Memory B cell (primary cell): ENCODE measurements at regions not wholly inside any gene's neighbourhood (a gene's known extent, or its start where the extent isn't known, plus 50 kb on each side); places are given as distances from the start of the nearest gene placed in this dataset.
A peak's percentile ranks its signal among the peaks of the same experiment; 100 is the strongest.

Source experiments
- ATAC-seq: fragments of 150-1000 bp; cut with Tn5 transposase; 2 replicates; pipeline ENCODE4 v1.10.0; 2021; ENCODE audit warnings: low read depth, mild to moderate bottlenecking, moderate library complexity
- DNase-seq, 2 donors: peaks; one replicate each; pipeline ENCODE4 v3.0.0; 2022; ENCODE audit warnings: low spot score in 2 of 2
- H3K27ac Mint-ChIP-seq: one replicate; pipeline ENCODE4 v1.8.0; 2022; ENCODE audit warnings: mild to moderate bottlenecking, moderate library complexity, mixed read lengths
- H3K27me3 Mint-ChIP-seq: one replicate; pipeline ENCODE4 v1.8.0; 2022; ENCODE audit warnings: mixed read lengths
- H3K36me3 Mint-ChIP-seq: one replicate; pipeline ENCODE4 v1.8.0; 2022; ENCODE audit warnings: mild to moderate bottlenecking, mixed read lengths
- H3K4me1 Mint-ChIP-seq: one replicate; pipeline ENCODE4 v1.8.0; 2022; ENCODE audit warnings: mixed read lengths
- H3K4me3 Mint-ChIP-seq: one replicate; pipeline ENCODE4 v1.8.0; 2022; ENCODE audit warnings: mild to moderate bottlenecking, moderate library complexity, mixed read lengths
- H3K9me3 Mint-ChIP-seq: one replicate; pipeline ENCODE4 v1.8.0; 2022; ENCODE audit warnings: mixed read lengths

DNA sequence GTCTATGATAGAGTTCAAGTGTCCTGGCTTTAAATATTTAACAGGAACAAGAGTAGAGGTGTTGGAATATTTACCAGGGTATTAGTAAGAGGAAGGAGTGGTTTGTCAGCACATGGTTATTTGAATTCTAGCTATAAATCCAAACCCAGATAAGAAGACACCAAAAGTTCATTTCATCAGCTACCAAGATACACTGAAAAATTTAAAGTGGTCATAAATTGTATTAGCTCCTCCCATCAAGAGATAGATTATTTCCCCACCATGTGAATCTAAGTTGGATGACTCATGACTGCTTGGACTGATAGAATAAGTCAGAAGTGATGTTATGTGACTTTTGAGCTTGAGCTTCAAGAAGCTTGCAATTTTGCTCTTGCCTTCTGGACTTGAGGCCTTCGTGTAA lies 72.1 kb upstream of the GRAMD2B start:
- H3K4me1 Mint-ChIP-seq: peaks cover 4% of the 10 kb centered on the region
- no peak for DNase-seq
- no peak for ATAC-seq
- no peak overlapping the region for H3K27ac Mint-ChIP-seq
- H3K27me3 Mint-ChIP-seq: peaks cover 16% of the 10 kb centered on the region
- H3K4me3 Mint-ChIP-seq: no peak overlapping the region
- no peaks in the 10 kb centered on the region for H3K9me3 Mint-ChIP-seq
- H3K36me3 Mint-ChIP-seq: no peaks in the 10 kb centered on the region

DNA sequence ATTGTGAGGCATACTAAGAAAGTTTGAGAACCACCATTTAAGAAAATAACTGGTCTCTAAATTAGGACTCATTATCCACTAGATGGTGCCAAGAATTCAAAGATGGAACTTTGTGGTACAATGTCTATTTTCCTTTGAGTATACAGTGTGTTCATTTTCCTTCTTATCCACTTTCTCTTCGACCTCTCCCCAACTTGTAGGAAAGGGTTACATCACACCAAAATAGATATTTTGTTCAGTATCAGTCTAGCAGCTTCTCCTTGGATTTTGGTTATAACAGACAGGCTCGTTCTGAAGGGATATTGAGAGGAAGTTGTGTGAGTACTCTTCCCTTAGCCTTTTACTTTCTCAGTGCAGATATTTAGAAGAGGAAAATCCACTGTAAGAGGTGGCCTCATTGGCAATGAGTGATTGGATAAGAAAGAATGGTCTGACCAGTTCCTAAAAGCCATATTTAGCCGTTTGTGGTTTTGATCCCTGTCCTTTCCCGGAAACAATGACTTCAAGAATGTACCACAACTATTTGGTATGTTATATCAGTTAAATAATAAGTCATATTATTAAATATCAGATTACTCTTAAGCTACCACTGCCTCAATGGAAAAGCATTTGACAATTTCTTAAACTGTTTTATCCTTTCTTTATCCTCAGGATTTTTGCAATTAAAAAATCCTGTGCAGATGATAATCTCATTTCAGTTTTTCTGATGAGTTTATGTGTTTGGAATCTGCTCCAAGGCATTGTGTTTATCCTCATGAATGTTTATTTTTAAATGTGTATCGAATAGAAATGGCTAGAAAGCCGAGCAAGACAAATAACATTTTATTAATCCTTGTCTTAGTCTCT lies 69.0 kb upstream of the GRAMD2B start:
- H3K4me3 Mint-ChIP-seq: no peak overlapping the region
- ATAC-seq: no peak
- no peak for DNase-seq
- no peak overlapping the region for H3K27ac Mint-ChIP-seq
- H3K36me3 Mint-ChIP-seq: no peaks in the 10 kb centered on the region
- peaks cover 8% of the 10 kb centered on the region for H3K27me3 Mint-ChIP-seq
- peaks cover 4% of the 10 kb centered on the region for H3K4me1 Mint-ChIP-seq
- H3K9me3 Mint-ChIP-seq: no peaks in the 10 kb centered on the region

DNA sequence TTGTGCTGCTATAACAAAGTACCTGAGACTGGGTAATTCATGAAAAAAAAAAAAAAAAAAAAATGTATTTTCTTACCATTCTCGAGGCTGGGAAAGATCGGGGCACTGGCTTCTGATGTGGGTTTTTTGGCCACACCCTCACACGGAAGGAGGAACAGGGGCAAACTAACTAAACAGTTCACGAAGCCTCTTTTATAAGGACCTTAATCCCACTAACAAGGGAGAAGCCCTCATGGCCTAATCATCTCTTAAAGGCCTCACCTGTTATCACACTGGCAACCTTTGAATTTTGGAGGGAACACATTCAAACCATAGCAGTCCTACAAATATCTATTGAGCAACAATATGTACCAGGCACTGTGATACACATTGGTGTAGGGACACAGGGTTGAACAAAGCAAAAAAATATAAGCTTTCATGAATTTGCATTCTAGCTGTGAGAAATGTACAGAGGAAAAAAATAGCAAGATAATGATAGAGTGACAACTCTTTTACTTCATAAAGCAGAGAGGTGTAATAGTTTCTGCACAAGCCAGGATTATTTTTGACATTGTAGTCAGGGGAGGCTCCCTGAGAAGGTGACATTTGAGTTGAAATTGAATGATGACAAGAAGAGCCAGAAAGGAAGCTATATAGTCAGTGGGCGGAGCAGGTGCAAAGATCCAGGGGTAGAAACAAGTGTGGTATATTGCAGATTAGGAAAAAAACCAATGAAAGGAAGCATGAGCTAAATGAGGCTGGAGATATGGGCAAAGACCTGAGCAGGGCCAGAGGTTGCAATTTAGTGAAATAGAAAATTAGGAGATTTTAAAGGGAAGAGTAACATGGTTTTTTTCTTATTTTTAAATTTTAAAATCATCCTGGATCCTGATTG lies 68.1 kb upstream of the GRAMD2B start:
- Mint-ChIP-seq H3K27ac (no peak overlapping the region), H3K4me1 (peaks cover 4% of the 10 kb centered on the region), H3K27me3 (peaks cover 8% of the 10 kb centered on the region), H3K36me3 (no peaks in the 10 kb centered on the region), H3K4me3 (no peak overlapping the region), H3K9me3 (no peaks in the 10 kb centered on the region)
- ATAC-seq (no peak), DNase-seq (no peak)

GRCh38 chr5:126355940-126356339 lies 67.3 kb upstream of the GRAMD2B start:
- Mint-ChIP-seq H3K9me3 (no peaks in the 10 kb centered on the region), H3K27ac (no peak overlapping the region), H3K36me3 (no peaks in the 10 kb centered on the region), H3K4me3 (no peak overlapping the region), H3K4me1 (peaks cover 4% of the 10 kb centered on the region), H3K27me3 (peaks cover 8% of the 10 kb centered on the region)
- DNase-seq (peak in 1 of 2 donors; percentile 13), ATAC-seq (peak; percentile 77)

DNA sequence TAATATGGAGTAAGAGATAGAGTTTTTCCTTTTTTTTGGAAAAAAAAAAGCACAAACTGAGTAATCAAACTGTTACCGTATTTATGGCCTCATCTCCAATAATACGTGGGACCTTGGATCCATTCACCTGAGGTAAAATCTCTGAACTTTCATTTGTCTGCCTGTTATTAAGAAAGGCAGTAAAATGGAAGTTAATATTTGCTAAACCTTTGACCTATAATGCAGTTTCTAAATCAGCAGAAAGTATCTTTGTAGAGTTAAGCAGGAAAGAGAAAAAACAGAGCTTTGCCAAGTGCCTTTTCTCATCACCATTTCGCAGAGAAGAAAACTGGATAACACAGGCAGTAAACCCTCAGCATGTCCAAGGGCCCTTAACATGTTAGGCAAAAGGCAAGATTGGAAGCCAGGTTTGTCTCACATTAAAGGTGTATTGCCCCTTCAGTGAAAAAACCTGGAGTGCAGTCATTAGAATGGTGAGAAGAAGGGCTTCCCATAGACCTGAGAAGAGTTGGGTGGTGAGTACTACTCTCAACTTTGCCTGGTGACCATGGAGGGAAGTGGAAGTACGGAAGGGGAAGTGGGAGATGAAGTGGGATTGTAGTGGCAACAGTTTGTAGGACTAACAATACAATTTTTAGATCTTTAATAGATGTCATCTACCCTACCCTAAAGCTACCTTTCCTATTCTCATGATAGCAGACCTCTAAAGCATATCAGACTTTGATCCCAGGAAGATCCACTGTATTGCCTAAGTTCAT lies 65.4 kb upstream of the GRAMD2B start:
- Mint-ChIP-seq H3K27ac (no peak overlapping the region), H3K27me3 (peaks cover 3% of the 10 kb centered on the region), H3K4me1 (peaks cover 4% of the 10 kb centered on the region), H3K4me3 (no peak overlapping the region), H3K36me3 (no peaks in the 10 kb centered on the region), H3K9me3 (no peaks in the 10 kb centered on the region)
- DNase-seq (no peak), ATAC-seq (no peak)

DNA sequence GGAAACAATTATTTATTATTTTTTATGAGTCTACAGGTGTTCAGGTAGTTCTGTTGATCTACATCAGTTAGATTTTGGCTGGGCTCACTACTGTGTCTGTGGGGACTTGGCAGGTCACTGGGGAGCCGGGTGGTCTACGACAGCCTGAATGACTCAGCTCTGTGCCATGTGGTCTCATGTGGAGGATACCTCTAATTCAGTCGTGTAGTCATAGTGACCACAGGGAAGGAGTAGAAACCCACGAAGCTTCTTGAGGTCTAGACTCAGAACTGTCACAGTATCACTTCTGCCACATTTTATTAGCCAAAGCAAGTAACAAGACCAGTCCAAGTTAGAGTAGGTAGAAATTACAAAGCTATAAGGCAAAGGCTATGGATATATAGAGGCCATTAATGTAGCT lies 64.7 kb upstream of the GRAMD2B start:
- ATAC-seq (no peak), DNase-seq (no peak)
- peaks cover 4% of the 10 kb centered on the region for H3K4me1 Mint-ChIP-seq
- H3K27ac Mint-ChIP-seq: no peak overlapping the region
- no peaks in the 10 kb centered on the region for H3K36me3 Mint-ChIP-seq
- no peak overlapping the region for H3K4me3 Mint-ChIP-seq
- no peaks in the 10 kb centered on the region for H3K9me3 Mint-ChIP-seq
- peaks cover 3% of the 10 kb centered on the region for H3K27me3 Mint-ChIP-seq

DNA sequence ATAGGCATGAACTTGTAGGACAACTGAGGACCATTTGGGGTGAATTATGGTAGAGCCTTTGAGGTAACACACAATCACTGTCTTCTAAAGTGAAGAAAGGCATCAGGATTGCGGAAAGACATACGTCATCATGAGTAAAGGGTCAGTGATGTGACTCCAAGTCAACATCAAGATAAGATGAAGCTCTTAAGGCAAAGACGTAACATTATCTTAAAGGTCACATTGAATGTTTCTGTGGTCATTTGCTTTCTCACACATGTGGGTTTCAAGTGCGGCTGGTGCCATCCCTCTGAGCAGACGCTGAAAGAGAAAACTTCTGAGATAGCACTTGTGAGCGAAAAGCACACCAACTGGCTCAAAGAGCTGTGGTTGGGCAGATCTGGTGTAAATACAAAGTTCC lies 63.3 kb upstream of the GRAMD2B start:
- peaks cover 3% of the 10 kb centered on the region for H3K27me3 Mint-ChIP-seq
- H3K27ac Mint-ChIP-seq: no peak overlapping the region
- DNase-seq: no peak
- no peaks in the 10 kb centered on the region for H3K36me3 Mint-ChIP-seq
- no peak overlapping the region for H3K4me3 Mint-ChIP-seq
- ATAC-seq: no peak
- no peaks in the 10 kb centered on the region for H3K9me3 Mint-ChIP-seq
- H3K4me1 Mint-ChIP-seq: peaks cover 4% of the 10 kb centered on the region

DNA sequence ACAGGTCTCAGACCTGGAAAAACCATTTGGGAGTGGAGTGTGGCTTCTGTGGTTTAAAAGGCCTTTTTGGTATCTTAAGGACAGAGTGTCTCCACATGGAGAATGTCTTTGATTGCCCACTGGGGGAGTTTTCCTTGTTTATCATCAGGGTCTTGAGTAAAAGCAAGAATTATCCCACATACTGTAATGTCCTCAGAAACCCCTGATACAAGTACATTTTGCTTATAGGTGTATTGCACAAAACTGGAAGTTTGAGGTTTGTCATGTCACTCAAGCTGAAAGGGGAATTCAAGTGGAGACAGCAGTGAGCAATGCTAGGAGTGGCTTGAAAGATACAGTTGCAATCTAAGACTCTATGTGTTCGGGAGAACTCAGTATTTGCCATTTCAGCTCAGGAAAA lies 62.7 kb upstream of the GRAMD2B start:
- DNase-seq (no peak), ATAC-seq (no peak)
- no peaks in the 10 kb centered on the region for H3K36me3 Mint-ChIP-seq
- peaks cover 4% of the 10 kb centered on the region for H3K4me1 Mint-ChIP-seq
- no peak overlapping the region for H3K4me3 Mint-ChIP-seq
- no peak overlapping the region for H3K27ac Mint-ChIP-seq
- H3K9me3 Mint-ChIP-seq: no peaks in the 10 kb centered on the region
- peaks cover 3% of the 10 kb centered on the region for H3K27me3 Mint-ChIP-seq

DNA sequence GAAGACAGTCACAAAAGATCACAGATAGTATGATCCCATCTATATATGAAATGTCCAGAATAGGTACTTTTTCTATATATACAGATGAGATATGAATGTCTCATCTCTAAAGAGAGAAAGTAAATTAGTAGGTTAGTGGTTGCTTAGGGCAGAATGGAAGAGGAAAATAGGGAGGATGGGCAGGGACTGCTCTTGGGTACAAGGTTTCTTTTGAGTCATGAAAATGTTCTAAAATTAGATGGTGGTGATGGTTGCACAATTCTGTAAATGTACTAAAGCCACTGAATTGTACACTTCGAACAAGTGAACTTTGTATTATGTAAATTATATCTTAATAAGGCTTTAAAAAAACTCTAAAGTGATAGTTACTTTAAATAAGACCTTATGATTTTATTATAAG lies 59.6 kb upstream of the GRAMD2B start:
- Mint-ChIP-seq H3K27me3 (peaks cover 2% of the 10 kb centered on the region), H3K36me3 (no peaks in the 10 kb centered on the region), H3K4me3 (no peak overlapping the region), H3K27ac (no peak overlapping the region), H3K9me3 (no peaks in the 10 kb centered on the region), H3K4me1 (no peaks in the 10 kb centered on the region)
- no peak for DNase-seq
- ATAC-seq: no peak

DNA sequence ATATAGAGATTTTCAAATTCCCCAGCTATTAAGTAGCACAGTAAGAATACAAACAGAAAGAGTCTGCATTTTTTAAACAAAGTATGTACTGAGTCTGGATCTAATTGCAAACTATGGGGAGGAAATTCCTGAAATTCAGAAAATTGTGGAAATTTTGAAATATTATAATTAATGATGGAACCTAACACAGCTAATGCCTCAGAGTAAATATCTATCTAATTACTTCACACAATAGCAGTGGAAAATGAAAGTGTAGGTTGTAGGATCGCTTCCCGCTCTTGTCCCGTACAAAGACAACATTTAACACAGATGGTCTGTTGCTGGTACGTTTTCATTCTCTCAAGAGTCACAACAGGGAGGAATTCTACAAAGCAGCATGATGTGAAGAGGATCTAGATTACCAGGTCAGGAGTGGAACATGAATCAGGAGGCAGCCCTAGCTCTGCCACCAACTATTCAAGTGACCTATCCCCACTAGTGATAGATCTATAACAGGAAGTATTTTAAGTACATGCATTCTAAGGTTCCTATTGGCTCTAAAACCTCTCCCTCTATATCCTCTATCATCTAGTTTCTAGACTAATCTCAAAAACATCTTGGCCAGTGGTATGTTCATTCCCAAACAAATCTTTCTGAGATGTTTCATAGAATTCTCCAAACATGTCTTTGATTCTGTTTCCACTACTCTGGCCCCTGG lies 58.9 kb upstream of the GRAMD2B start:
- Mint-ChIP-seq H3K9me3 (no peaks in the 10 kb centered on the region), H3K4me1 (no peaks in the 10 kb centered on the region), H3K27ac (no peak overlapping the region), H3K4me3 (no peak overlapping the region), H3K27me3 (peaks cover 5% of the 10 kb centered on the region), H3K36me3 (no peaks in the 10 kb centered on the region)
- DNase-seq (no peak), ATAC-seq (no peak)

DNA sequence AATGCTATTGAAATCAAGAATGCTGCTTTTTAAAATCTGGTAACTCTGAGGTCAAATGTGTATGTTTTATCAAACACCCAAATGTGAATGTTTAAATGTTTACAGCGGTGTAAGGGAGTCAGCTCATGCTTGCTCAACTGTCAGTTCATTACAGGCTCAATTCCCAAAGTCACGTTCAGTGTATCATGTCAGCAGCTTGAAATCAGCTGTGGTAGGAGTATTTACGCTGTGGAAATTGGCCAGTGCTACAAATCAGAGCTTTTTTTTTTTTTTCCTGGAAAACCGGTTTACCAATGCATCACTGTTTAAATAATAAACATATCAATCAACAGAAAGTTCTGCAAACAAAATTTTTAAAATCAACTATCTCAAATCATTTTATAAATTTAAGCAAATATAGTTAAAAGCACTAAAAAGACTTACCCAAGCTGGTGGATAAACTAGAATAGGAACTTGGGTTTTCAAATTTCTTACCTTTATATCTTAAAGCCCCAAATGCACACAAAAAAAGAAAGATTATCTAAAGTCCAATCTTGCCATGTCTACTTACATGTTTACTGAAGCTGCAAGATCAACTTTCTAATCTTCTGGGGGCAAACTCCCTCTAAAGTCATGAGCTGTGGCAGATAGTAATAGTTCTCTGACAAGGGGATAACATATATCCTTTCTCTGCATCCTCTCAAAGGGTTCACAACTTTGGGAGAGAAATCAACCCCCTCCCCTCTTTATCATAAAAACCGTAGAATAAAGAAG lies 57.6 kb upstream of the GRAMD2B start:
- DNase-seq (no peak), ATAC-seq (no peak)
- Mint-ChIP-seq H3K36me3 (no peaks in the 10 kb centered on the region), H3K4me3 (no peak overlapping the region), H3K4me1 (no peaks in the 10 kb centered on the region), H3K9me3 (no peaks in the 10 kb centered on the region), H3K27ac (no peak overlapping the region), H3K27me3 (peaks cover 5% of the 10 kb centered on the region)

DNA sequence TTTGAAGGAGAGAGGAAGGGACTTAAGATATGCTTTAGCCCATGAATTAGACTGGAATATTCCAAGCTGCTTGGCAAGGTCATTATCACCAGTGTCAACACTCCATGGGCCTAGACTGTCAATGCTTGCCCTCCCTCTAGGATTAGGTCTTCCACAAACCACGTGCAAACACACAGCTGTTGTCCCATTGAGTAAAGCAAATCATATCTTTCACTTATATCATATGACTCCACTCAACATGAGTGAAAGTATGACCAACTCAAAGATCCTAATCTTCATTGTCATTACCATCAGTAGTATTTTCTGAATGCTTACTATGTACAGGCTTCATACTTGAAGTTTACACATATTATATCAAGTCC lies 57.0 kb upstream of the GRAMD2B start:
- H3K9me3 Mint-ChIP-seq: no peaks in the 10 kb centered on the region
- peaks cover 5% of the 10 kb centered on the region for H3K27me3 Mint-ChIP-seq
- no peak for DNase-seq
- H3K4me1 Mint-ChIP-seq: no peaks in the 10 kb centered on the region
- no peak overlapping the region for H3K4me3 Mint-ChIP-seq
- no peak overlapping the region for H3K27ac Mint-ChIP-seq
- ATAC-seq: no peak
- no peaks in the 10 kb centered on the region for H3K36me3 Mint-ChIP-seq

DNA sequence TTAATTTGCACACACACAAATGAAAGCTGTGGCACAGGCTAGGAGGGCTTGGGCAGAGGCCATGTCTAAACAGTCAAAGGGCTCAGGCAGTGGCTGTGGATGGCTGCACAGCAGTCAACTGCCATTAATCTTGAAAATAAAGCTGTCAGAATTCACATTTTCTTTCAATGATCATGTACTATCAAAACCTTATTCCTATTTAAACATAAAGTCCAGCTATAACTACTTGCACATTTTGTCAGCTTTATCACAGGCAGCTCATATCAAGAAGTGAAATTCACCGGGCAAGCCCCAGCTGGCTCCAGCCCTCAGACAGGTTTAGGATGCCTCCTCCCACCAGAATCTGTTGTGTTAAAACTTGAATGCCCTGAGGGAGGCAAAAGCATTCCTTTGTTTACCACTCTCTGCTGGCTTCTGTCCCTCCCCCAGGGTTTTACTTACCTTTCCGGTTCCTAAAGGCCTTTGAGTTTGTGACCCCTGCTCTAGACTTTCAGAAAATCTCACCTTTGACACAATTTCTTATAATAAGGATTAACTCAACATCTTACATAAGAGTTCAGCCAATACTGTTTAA lies 54.9 kb upstream of the GRAMD2B start:
- no peak for ATAC-seq
- no peak overlapping the region for H3K4me3 Mint-ChIP-seq
- H3K27ac Mint-ChIP-seq: no peak overlapping the region
- DNase-seq: no peak
- H3K9me3 Mint-ChIP-seq: no peaks in the 10 kb centered on the region
- no peaks in the 10 kb centered on the region for H3K36me3 Mint-ChIP-seq
- H3K27me3 Mint-ChIP-seq: peaks cover 5% of the 10 kb centered on the region
- H3K4me1 Mint-ChIP-seq: no peaks in the 10 kb centered on the region
